Mesenchymal stem cell (in vitro differentiated cells and primary cell): ENCODE measurements at regions not wholly inside any gene's neighbourhood (a gene's known extent, or its start where the extent isn't known, plus 50 kb on each side); places are given as distances from the start of the nearest gene placed in this dataset. TPM values are rescaled to one million over a fixed set of nuclear protein-coding genes. Genes with fewer than 3 reads are reported as not detected.

ENCODE experiments used
- DNase-seq: peaks from one replicate; pipeline ENCODE4 v3.0.0-alpha.2; 2013
- H2AFZ ChIP-seq: one replicate; pipeline ENCODE4 v1.6.1; 2013; ENCODE audit warnings: low read depth, mild to moderate bottlenecking, control low read depth, inconsistent platforms, low read length, moderate library complexity
- H2AK5ac ChIP-seq: 2 replicates; pipeline ENCODE4 v1.6.1; 2013; ENCODE audit warnings: low read length, moderate library complexity, mild to moderate bottlenecking, inconsistent platforms; ENCODE audit not compliant: severe bottlenecking
- H2BK120ac ChIP-seq: one replicate; pipeline ENCODE4 v1.6.1; 2013; ENCODE audit warnings: low read depth, mild to moderate bottlenecking, inconsistent platforms, low read length, moderate library complexity
- H2BK12ac ChIP-seq, 2 experiments: one replicate each; pipeline ENCODE4 v1.6.1; 2013; ENCODE audit warnings: inconsistent platforms in 2 of 2, low read length in 2 of 2, mild to moderate bottlenecking in 2 of 2, moderate library complexity in 2 of 2, control low read depth in 1 of 2
- H2BK15ac ChIP-seq: one replicate; pipeline ENCODE4 v1.6.1; 2013; ENCODE audit warnings: mild to moderate bottlenecking, low read depth, inconsistent platforms; ENCODE audit not compliant: poor library complexity, severe bottlenecking
- H2BK5ac ChIP-seq: 2 replicates; pipeline ENCODE4 v1.6.1; 2013; ENCODE audit warnings: low read depth, mild to moderate bottlenecking, low read length, control low read depth, inconsistent platforms; ENCODE audit not compliant: poor library complexity, severe bottlenecking
- H3K14ac ChIP-seq, 2 experiments: one replicate each; pipeline ENCODE4 v1.6.1; 2013; ENCODE audit warnings: inconsistent platforms in 2 of 2, low read length in 2 of 2, control low read depth in 1 of 2, mild to moderate bottlenecking in 1 of 2, moderate library complexity in 1 of 2
- H3K18ac ChIP-seq, 2 experiments: one replicate each; pipeline ENCODE4 v1.6.1; 2013; ENCODE audit warnings: inconsistent platforms in 2 of 2, low read length in 2 of 2, control low read depth in 1 of 2, low read depth in 1 of 2, mild to moderate bottlenecking in 1 of 2
- H3K23ac ChIP-seq, 2 experiments: one replicate each; pipeline ENCODE4 v1.6.1; 2013; ENCODE audit warnings: inconsistent platforms in 2 of 2, low read length in 2 of 2, mild to moderate bottlenecking in 2 of 2, moderate library complexity in 2 of 2, control low read depth in 1 of 2
- H3K27ac ChIP-seq: 2 replicates; pipeline ENCODE4 v1.5.1; 2013; ENCODE audit warnings: mild to moderate bottlenecking, moderate library complexity, low read length, control low read depth, inconsistent platforms; ENCODE audit not compliant: poor library complexity, severe bottlenecking
- H3K27me3 ChIP-seq, 2 experiments: 2 replicates each; pipeline versions ENCODE4 v1.6.1 to v1.7.0; 2013; ENCODE audit warnings: low read length in 2 of 2, mild to moderate bottlenecking in 2 of 2, moderate library complexity in 2 of 2, control low read depth in 1 of 2, inconsistent platforms in 1 of 2; ENCODE audit not compliant: control insufficient read depth in 1 of 2, insufficient read depth in 1 of 2
- H3K36me3 ChIP-seq, 2 experiments: 2 replicates each; pipeline versions ENCODE4 v1.6.1 to v1.7.0; 2013; ENCODE audit warnings: low read length in 2 of 2, control low read depth in 1 of 2, inconsistent platforms in 1 of 2, low read depth in 1 of 2, mild to moderate bottlenecking in 1 of 2; ENCODE audit not compliant: insufficient read depth in 2 of 2, control insufficient read depth in 1 of 2
- H3K4ac ChIP-seq, 2 experiments: one replicate each; pipeline ENCODE4 v1.6.1; 2013; ENCODE audit warnings: inconsistent platforms in 2 of 2, low read length in 2 of 2, mild to moderate bottlenecking in 2 of 2, moderate library complexity in 2 of 2, control low read depth in 1 of 2, low read depth in 1 of 2
- H3K4me1 ChIP-seq: 2 replicates; pipeline ENCODE4 v1.6.1; 2013; ENCODE audit warnings: low read depth, low read length, control low read depth; ENCODE audit not compliant: control insufficient read depth, insufficient read depth
- H3K4me2 ChIP-seq: 2 replicates; pipeline ENCODE4 v1.6.1; 2013; ENCODE audit warnings: low read length, mild to moderate bottlenecking, inconsistent platforms; ENCODE audit not compliant: poor library complexity, severe bottlenecking
- H3K4me3 ChIP-seq, 2 experiments: 2 replicates each; pipeline versions ENCODE4 v1.5.1 to v1.7.0; 2013; ENCODE audit warnings: low read length in 2 of 2, mild to moderate bottlenecking in 2 of 2, control low read depth in 1 of 2, low read depth in 1 of 2; ENCODE audit not compliant: insufficient read depth in 1 of 2
- H3K79me1 ChIP-seq: replicated peaks from 2 replicates; pipeline ENCODE4 v1.6.1; 2013; ENCODE audit warnings: mild to moderate bottlenecking, control low read depth, low read length, inconsistent platforms; ENCODE audit not compliant: poor library complexity, severe bottlenecking
- H3K9ac ChIP-seq: 2 replicates; pipeline ENCODE4 v1.7.0; 2013; ENCODE audit warnings: mild to moderate bottlenecking, low read length, moderate library complexity
- H3K9me3 ChIP-seq: 2 replicates; pipeline ENCODE4 v1.7.0; 2013; ENCODE audit warnings: mild to moderate bottlenecking, low read length; ENCODE audit not compliant: control insufficient read depth
- H4K8ac ChIP-seq: one replicate; pipeline ENCODE4 v1.6.1; 2013; ENCODE audit warnings: inconsistent platforms, mild to moderate bottlenecking, low read length, moderate library complexity
- H4K91ac ChIP-seq: one replicate; pipeline ENCODE4 v1.6.1; 2013; ENCODE audit warnings: mild to moderate bottlenecking, low read length, inconsistent platforms
- WGBS: methylation state at CpG from one replicate; pipeline ENCODE4 v1.1.7; 2013; ENCODE audit warnings: mixed read lengths; 5-methylcytosine and 5-hydroxymethylcytosine counted together
- small RNA-seq: library from polyadenylated mRNA; stranded (forward); fragments of <200 nt; extraction: miRNeasy Mini kit (QIAGEN cat#:217004); gene quantifications from one replicate; pipeline ENCODE3, GENCODE V24; 2013; ENCODE audit warnings: low read depth

- Histone ChIP-seq H4K91ac (no peak overlapping the region), H2BK5ac (no peak overlapping the region), H2BK120ac (no peak overlapping the region), H3K36me3 (no peaks in the 10 kb centered on the region), H2BK12ac (no peak overlapping the region), H2BK15ac (no peak overlapping the region), H3K18ac (no peak overlapping the region), H3K23ac (no peak overlapping the region), H3K4me2 (no peak overlapping the region), H2AK5ac (no peak overlapping the region), H3K9me3 (no peaks in the 10 kb centered on the region), H3K27me3 (peaks cover 20 to 24% of the 10 kb centered on the region in 2 experiments), H3K9ac (no peak overlapping the region), H4K8ac (no peak overlapping the region), H3K27ac (no peak overlapping the region), H3K14ac (no peak overlapping the region), H3K4me1 (peaks cover 3% of the 10 kb centered on the region), H3K4ac (no peak overlapping the region), H3K4me3 (no peak overlapping the region), H2AFZ (no peak overlapping the region), H3K79me1 (no peaks in the 10 kb centered on the region)
- WGBS = 83% methylated on average over 3 of the region's 4 CpGs
- DNase-seq = no peak
Measured at GRCh38 chr15:98596131-98596530, 52.2 kb upstream of the IGF1R start.

GRCh38 chr15:98596885-98597392 lies 51.4 kb upstream of the IGF1R start:
- no peak overlapping the region for H2BK5ac ChIP-seq

GRCh38 chr15:98597666-98598065 lies 50.7 kb upstream of the IGF1R start:
- H3K14ac ChIP-seq = no peak overlapping the region
- H3K4ac ChIP-seq = no peak overlapping the region
- no peak overlapping the region for H2BK5ac ChIP-seq
- no peak overlapping the region for H4K91ac ChIP-seq
- H4K8ac ChIP-seq = no peak overlapping the region
- H3K4me3 ChIP-seq = no peak overlapping the region
- WGBS = 40% methylated on average over 4 of the region's 4 CpGs
- H3K79me1 ChIP-seq = no peaks in the 10 kb centered on the region
- H3K9ac ChIP-seq = no peak overlapping the region
- no peak overlapping the region for H2BK15ac ChIP-seq
- peaks cover 14 to 17% of the 10 kb centered on the region in 2 experiments for H3K27me3 ChIP-seq
- H3K9me3 ChIP-seq = no peaks in the 10 kb centered on the region
- no peak overlapping the region for H2BK12ac ChIP-seq
- no peak overlapping the region for H3K18ac ChIP-seq
- H3K4me1 ChIP-seq = peaks cover 3% of the 10 kb centered on the region
- H3K4me2 ChIP-seq = no peak overlapping the region
- H2AFZ ChIP-seq = no peak overlapping the region
- no peak overlapping the region for H2AK5ac ChIP-seq
- H3K36me3 ChIP-seq = no peaks in the 10 kb centered on the region
- H3K23ac ChIP-seq = no peak overlapping the region
- no peak overlapping the region for H3K27ac ChIP-seq
- no peak for DNase-seq
- no peak overlapping the region for H2BK120ac ChIP-seq

More at GRCh38 chr15:98596885-98597392, 51.4 kb upstream of the IGF1R start:
- Histone ChIP-seq H3K36me3 (no peaks in the 10 kb centered on the region), H2AK5ac (no peak overlapping the region), H3K14ac (no peak overlapping the region), H2BK12ac (no peak overlapping the region), H2BK120ac (no peak overlapping the region), H3K27ac (no peak overlapping the region), H3K4me2 (no peak overlapping the region), H3K23ac (no peak overlapping the region), H3K9me3 (no peaks in the 10 kb centered on the region), H3K4me3 (no peak overlapping the region), H4K8ac (no peak overlapping the region), H3K4ac (no peak overlapping the region), H3K9ac (no peak overlapping the region), H2AFZ (no peak overlapping the region), H4K91ac (no peak overlapping the region), H3K4me1 (peaks cover 3% of the 10 kb centered on the region), H3K27me3 (peaks cover 16 to 17% of the 10 kb centered on the region in 2 experiments), H3K79me1 (no peaks in the 10 kb centered on the region), H3K18ac (no peak overlapping the region), H2BK15ac (no peak overlapping the region)
- no peak for DNase-seq
- 74% methylated on average over 6 of the region's 6 CpGs for WGBS

Small RNAs in the stretch of these regions (small RNA-seq; reads per million reads assigned to genes)
- not detected for gene AC022523.2
- gene RF00026 = not detected
- gene RNU6-1186P = not detected
